Stimulated activated CD4-positive, alpha-beta T cell treated with anti-CD3 and anti-CD28 coated beads, Interleukin-12 subunit alpha, Interleukin-12 subunit beta, amount 100 ng/mL, for 24 hours (primary cell): ENCODE measurements at regions not wholly inside any gene's neighbourhood (a gene's known extent, or its start where the extent isn't known, plus 50 kb on each side); places are given as distances from the start of the nearest gene placed in this dataset.
"Not testable (repeated sequence)": the region's sequence is repeated elsewhere in the genome, so short reads cannot be mapped to it uniquely, and the experiment has no call there.

Experiments used
- DNase-seq, 2 experiments: peaks; one replicate each; pipeline ENCODE4 v3.0.0-alpha.2; 2020; ENCODE audit warnings: low read depth in 2 of 2

- DNase-seq = no peak
Observed at GRCh38 chr2:31660812-31661335, 80.1 kb upstream of the SRD5A2 start.

- DNase-seq = no peak
Observed at GRCh38 chr2:31660165-31660564, 79.4 kb upstream of the SRD5A2 start.

GRCh38 chr2:31654241-31654640, 73.5 kb upstream of the SRD5A2 start:
- no peak for DNase-seq

GRCh38 chr2:31651736-31652135, 71.0 kb upstream of the SRD5A2 start:
- DNase-seq = no peak

- DNase-seq = no peak
Observed at GRCh38 chr2:31651267-31651666, 70.5 kb upstream of the SRD5A2 start.

GRCh38 chr2:31644551-31644950, 63.8 kb upstream of the SRD5A2 start:
- DNase-seq = no peak

GRCh38 chr2:31642707-31643106, 62.0 kb upstream of the SRD5A2 start:
- DNase-seq = no peak

- not testable (repeated sequence) for DNase-seq
Observed at GRCh38 chr2:31632201-31632600, 51.5 kb upstream of the SRD5A2 start.
